T-helper 2 cell treated with Interferon-gamma antibody and Interleukin-4, amounts not matched to agents 100 ng/mL and 5 ng/mL, for 36 hours (primary cell): ENCODE measurements at regions not wholly inside any gene's neighbourhood (a gene's known extent, or its start where the extent isn't known, plus 50 kb on each side); places are given as distances from the start of the nearest gene placed in this dataset.
"Not testable (repeated sequence)": the region's sequence is repeated elsewhere in the genome, so short reads cannot be mapped to it uniquely, and the experiment has no call there.

ENCODE experiments used
- intact Hi-C: fragments of 100-400 bp; cut with micrococcal nuclease; formaldehyde crosslinking; loops from one replicate; pipeline ENCODE4 v1.15.1; 2023

DNA sequence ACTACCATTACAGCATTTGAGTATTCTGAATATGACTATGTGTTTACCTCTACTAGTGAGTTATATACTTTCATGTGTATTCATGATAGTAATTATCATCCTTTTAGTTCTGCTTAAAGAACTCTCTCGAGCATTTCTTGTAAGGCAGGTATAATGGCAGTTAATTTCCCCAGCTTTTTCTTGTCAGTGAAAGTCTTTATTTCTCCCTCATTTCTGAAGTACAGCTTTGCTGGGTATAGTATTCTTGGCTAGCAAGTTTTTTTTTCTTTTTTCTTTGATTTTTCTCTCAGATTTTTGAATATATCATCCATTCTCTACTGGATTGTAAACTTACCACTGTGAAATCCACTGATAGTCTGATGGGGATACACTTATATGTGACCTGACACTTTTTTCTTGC is 165.9 kb upstream of the ARHGAP5 start:
- intact Hi-C loops = no loop called here

DNA sequence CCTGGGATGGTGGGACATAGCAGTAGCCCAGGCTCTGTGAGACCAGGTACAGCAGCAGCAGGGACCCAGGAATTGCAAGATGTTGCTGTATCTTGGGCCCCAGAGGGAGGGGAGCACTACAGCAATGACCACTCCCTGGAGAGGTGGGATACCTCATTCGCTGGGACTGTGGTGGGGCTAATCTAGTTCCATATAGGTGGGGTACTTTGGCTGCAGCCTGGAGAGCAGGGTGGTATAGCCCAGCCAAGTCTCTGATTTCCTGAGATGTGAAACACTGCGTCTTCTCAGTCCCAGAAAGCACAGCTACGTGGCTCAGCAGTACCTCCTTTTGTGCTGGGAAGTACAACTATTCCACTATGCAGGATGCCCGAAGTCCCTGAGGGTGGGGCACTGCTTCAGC is 163.7 kb upstream of the ARHGAP5 start:
- intact Hi-C loops = no loop called here

DNA sequence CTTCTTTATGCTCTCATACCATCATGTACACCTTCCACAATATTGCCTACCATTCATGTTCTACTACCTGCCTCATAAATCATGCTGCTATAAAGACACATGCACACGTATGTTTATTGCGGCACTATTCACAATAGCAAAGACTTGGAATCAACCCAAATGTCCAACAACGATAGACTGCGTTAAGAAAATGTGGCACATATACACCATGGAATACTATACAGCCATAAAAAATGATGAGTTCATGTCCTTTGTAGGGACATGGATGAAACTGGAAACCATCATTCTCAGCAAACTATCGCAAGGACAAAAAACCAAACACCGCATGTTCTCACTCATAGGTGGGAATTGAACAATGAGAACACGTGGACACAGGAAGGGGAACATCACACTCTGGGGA is 158.8 kb upstream of the ARHGAP5 start:
- intact Hi-C loops = not testable (repeated sequence)

DNA sequence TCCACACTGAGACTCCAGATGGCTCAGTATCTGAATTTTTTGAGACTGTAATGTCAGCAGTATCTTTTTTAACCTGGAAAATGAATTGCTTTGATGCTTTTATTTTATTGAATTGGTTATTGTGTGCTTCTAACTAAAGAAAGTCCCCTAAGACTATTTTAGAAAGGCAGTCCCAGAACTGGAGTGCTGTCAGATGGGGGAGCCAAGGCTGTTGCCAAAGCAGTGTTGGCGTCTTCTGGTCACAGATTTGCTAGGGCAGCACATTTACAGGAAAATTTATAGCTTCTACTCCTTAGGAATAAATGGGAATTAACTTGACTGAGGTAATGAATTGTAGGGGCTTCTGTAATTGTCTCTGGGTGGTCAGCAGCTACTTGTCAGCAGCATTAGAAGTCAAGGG is 157.1 kb upstream of the ARHGAP5 start:
- intact Hi-C loops = no loop called here

DNA sequence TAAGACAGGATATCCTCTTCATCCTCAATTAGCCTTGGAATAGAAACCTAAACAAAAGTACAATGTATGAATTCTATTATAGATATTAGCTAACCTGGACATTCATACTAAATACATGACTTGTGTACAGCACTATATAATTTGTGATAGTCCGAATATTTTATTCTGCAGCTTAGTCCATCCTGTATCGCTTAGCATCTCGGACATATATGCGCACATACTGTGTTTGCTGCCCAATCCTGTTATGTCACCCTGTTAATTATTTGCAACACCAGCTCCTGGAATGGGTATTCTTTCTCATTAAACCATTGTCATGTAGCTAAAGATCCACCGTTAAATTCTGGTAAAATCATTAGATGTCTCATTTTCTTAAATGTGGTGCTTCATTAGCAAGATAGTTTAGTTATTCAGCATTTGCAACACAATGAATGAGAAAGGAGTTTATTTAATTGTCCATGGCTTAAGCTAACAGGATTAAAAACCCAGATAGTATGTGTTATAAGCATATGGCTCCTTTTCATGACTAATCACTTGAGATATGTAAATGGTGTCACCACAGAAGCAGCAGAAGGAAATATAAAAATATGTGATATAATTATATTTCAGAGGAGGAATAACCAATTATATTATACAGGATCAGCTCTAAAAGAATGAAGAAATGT is 156.0 kb upstream of the ARHGAP5 start:
- intact Hi-C loops = no loop called here

DNA sequence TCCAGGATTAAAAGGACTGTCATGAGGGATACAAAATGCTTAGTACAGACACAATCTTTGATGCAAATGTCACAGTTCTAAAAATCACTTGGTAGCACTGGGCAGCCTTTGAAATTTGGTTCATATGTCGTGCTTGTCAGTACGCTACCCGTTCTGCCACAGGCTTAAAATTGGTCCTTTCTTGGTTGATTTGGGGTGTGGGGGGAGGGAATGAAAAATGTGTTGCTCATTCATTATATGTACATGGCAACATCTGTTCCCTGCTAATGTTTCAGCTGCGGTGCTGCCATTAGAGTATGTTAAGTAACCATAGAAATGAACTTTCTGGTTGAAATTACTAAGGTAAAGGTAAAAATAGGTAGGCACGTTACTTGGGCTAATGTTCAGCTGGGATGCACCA is 155.4 kb upstream of the ARHGAP5 start:
- intact Hi-C loops = no loop called here

DNA sequence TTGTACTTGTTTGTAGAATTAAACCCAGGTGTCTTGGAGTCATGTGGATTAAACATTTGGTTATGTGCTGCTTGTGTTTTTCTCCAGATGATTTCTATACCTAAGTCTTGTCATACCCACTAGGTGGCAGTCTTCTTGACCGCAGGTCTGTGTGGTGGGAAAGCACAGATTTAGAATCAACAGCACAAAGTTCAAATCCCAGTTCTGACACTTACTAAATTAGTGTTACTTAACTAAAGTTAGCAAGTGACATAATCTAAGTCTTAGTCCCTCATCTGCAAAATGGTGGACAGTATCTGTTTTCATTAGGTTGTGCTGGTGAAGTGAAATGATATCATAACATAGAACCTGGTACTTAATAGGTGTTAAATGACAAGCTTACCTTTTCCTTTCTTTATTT is 151.0 kb upstream of the ARHGAP5 start:
- intact Hi-C loops = loop anchor here (1.0 to 5.0 kb wide), 3 partner anchors 328 to 541 kb away; partner anchors contain the start of gene NUBPL

DNA sequence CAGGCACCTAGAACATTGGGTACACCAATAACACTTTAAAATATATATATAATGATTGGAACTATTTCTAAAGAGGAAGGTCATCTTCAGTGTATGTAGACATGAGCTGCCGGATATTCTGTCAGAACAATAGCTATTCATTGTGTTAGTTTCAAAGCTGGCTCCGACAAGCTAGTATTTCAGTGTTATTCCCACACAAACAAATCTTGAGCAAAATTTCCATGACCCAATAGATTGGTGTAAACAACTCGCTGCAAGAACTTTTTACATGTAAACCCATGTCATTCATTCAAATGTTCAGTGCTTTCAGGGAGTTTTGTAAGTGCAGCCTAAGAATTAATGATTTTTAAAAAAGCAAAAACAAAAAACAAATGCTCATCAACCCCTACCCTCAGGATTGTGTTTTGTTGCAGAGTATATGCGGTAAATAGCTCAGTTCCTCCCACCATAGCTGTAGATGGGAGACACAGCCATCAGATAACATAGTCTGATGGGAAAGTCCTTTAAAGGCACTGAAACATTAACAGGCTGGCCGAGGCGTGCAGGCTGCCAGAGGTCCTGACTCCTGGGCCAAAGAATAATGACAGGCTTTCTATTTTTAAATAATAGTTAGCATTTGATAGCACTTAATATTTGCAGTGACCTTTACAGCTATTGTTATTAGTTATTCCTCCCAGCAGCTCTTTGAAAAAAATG is 150.3 kb upstream of the ARHGAP5 start:
- intact Hi-C loops = loop anchor here (1.0 to 5.0 kb wide), 3 partner anchors 328 to 541 kb away; partner anchors contain the start of gene NUBPL

DNA sequence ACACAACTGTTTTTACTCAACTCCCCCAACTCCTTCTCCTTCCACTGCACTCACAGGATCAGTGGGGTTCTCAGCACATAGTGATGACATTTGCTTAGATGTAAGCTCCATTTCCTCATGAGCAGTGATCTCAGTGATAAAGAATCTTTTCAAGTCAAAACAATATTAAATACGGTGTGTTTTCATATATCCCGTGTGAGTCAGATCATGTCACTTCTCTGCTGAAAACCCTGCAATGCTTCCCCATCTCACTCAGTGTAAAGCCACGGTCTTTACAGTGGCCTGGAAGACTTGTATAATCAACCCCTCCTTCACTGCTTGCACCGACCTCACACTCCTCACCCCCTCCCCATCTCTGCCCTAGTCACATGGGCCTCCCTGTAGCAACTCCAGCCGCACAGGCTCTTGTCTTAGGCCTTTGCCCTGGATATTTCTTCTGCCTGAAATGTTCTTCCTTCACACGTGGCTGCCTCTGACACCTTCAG is 149.7 kb upstream of the ARHGAP5 start:
- intact Hi-C loops = loop anchor here (5.0 kb wide), 2 partner anchors 365 to 540 kb away; partner anchors contain the start of gene NUBPL

DNA sequence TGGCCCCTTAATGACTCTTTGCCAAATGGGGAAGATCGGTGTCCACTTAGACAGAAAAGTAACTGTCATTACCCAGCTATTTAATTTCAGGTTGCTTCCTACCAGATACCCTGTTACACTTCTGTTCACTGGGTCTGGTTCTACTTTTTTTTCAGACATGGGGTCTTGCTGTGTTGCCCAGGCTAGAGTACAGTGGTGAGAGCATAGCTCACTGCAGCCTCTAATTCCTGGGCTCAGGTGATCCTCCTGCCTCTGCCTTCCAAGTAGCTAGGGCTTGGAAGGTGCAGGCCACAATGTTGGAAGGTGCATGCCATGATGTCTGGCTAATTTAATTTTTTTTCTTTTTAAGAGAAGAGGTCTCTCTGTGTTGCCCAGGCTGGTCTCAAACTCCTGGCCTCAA is 147.0 kb upstream of the ARHGAP5 start:
- intact Hi-C loops = no loop called here

DNA sequence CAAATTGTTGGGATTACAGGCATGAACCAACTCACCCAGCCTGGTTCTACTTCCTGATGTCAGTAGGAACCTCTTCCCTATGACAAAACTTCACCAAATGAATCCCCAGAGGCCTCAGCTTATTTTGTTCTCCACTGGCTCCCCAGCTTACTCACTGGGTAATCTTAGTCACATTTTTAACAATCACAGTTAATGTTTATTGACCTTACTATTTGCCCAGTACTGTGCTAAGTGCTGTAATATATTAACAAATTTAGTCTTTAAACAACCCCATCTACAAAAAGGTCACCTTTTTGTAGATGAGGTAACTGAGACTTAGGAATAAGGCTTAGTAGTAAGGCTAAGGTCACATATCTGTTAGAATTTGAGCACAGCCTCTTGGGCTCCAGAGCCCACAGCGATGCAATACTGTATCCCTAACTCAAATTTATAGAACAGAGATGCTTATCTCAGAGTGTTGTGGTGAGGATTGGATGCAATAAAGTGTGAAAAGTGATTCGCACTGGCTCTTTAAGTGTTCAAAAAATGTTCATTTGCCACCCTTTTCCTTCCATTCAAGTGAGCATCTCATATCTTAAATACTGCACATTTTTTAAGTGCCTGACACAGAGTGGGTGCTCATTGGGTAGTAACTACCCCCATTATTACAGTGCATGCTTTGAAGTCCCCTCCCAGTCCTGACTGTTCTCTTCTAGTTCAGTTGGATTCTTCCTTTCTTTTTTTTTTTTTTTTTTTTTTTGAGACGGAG is 146.4 kb upstream of the ARHGAP5 start:
- intact Hi-C loops = no loop called here

DNA sequence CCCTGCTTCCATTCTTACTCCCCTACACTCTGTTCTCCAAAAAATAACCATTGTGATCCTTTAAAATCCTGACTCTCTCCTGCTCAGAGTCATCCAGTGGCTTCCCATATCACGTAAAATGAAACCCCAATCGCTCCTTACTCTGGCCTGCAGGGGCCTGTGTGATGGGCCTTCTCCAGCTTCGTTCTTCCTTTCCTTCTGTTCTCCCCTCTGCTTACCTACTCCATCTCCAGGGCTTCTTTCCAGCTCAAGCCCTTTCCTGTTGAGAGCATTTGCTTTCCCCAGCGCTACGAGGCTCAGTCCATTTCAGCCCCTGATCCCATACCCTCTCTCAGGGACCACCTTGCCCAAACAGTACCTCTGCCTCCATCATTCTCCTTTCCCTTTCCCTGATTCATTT is 144.4 kb upstream of the ARHGAP5 start:
- intact Hi-C loops = no loop called here

DNA sequence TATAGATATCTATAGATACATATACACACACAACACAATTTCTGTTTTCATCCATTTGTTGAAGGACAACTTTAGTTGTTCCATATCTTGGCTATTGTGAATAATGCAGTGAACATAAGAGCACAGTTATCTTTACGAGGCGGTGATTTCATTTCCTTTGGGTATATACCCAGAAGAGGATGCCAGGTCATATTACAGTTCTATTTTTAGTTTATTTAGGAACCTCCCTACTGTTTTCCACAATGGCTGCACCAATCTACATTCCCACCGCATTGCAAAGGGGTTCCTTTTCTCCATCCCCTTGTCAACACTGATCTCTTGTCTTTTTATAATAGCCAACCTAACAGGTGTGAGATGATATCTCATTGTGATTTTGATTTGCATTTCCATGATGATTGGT is 143.4 kb upstream of the ARHGAP5 start:
- intact Hi-C loops = loop anchor here (2.0 kb wide), 1 partner anchor 319 kb away; no protein-coding TSS in a partner anchor

DNA sequence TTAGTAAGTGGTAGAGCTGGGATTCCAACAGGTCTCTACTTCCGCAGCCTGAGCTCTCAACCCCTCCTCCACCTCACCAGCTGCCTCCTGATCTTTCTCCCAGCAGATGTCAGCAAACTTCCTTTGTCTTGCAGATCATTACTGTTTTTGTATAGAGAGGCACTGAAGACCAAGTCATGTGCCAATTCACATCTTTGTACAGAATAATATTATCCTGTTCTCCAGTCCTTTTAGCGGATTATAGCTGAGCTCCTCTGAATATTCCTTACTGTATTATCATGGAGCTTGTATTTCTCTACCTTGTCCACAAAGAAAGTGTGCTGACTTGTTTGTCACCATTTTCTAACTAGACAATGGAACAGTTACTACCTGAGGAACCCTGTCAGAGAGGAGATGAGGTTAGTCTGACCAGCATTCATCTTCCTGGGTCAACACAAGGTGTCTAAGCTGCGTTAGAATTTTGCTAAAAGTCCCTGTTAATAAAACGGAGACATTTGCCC is 142.3 kb upstream of the ARHGAP5 start:
- intact Hi-C loops = loop anchor here (2.0 to 5.0 kb wide), 3 partner anchors 142 to 318 kb away; partner anchors contain the start of genes ARHGAP5, RNU6-7 and RNU6-8

DNA sequence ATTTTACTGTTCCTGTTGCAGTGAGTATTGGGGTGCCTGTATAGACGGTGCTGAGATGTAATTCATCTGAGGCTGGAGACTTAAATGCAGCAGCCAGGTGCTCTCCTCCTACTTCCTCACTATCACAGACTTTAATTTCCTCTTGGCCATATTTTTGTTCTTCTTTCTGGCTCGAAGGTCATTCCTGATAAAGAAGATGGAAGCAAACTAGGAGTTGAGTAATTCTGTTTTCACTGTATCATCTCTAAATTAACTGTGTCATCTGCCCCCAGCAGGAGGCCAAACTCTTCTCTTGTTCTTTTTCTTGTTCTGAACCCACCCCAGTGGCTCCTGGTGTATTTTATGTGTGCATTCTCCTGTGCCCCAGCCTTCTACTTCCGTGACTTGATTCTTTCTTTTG is 141.7 kb upstream of the ARHGAP5 start:
- intact Hi-C loops = loop anchor here (2.0 to 5.0 kb wide), 3 partner anchors 142 to 317 kb away; partner anchors contain the start of genes ARHGAP5, RNU6-7 and RNU6-8

DNA sequence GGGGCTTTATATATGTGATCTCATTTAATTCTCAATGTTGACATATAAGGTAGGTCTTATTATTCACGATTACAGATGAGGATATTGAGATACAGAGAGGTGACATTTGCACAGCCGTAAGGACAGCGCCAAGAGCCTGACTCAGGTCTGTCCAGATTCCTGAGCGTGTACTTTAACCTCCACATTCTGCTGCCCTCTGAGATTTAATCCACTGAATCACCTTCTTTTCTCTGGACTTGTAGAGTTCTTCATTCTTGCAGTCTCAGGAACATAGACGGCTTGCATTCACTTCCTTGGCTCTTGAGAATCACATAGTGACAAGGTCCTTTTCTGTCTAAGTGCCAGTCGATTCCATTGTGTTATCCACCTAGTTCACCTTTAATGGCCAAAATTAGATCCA is 141.0 kb upstream of the ARHGAP5 start:
- intact Hi-C loops = loop anchor here (5.0 kb wide), 2 partner anchors 141 to 266 kb away; partner anchors contain the start of genes ARHGAP5, RNU6-7 and RNU6-8

DNA sequence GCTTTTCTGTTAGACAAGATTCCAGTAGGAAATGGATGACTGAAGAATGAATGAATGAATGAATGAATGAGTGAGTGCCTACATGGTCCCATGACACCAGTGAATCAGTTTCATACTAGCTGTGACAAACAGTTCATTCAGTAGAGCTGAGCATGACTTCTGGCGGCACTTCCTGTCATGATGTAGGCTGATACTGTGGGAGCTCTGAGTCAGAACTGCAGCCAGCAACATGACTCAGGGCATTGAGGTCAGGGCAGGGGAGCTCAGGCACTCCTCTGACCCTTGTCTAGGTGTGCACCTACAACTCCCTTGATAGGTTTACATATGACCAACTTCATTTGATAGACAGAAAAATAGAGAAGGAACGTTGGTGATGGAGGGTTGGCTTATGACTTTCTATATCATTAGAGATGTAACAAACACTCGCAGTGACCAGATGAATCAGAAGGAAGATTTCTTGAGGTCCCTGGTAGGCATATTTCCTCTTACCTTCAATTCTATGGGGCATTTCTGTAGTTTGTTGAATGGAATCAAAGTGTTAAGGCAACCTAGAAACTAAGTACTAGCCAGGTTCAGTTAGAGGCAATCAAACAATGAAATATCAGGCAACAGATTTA is 139.3 kb upstream of the ARHGAP5 start:
- intact Hi-C loops = loop anchor here (5.0 kb wide), 2 partner anchors 139 to 264 kb away; partner anchors contain the start of genes ARHGAP5, RNU6-7 and RNU6-8

DNA sequence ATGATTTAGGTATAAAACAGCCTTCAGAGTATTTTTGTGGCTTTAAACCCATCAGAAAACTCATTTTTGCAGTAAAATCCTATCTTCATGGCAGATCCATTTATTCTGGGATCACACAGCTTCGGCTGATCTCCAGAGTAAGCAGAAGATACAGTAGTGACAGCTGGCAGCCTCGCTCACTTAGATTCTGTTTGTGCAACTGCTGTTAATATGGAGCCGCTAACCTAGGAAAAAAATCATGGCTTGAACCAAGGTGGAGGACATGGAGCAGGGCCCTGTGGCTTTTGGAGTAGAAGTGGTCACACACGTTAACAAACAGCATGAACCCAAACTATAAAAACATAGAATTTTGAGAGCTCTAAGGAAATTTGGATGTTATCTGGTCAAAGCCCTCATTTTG is 137.2 kb upstream of the ARHGAP5 start:
- intact Hi-C loops = loop anchor here (5.0 kb wide), 2 partner anchors 137 to 262 kb away; partner anchors contain the start of genes ARHGAP5, RNU6-7 and RNU6-8

DNA sequence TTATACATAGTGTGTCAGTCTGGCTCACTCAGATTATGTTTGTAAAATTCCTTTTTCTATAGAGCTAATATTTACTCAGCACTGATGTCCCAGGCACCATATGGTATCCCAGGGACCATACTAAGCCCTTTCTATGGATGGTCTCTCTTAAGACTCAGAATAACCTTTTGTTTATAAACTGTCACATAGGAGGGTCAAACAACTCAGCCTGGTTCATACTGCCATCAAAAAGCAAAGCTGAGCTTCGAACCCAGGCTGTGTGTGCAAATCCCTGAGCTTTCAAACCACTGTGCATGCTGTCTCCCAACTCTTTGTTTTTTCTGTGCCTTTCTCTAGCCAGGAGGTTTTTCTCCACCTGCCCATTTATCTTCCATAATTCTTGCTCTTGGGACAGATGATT is 135.6 kb upstream of the ARHGAP5 start:
- intact Hi-C loops = no loop called here

DNA sequence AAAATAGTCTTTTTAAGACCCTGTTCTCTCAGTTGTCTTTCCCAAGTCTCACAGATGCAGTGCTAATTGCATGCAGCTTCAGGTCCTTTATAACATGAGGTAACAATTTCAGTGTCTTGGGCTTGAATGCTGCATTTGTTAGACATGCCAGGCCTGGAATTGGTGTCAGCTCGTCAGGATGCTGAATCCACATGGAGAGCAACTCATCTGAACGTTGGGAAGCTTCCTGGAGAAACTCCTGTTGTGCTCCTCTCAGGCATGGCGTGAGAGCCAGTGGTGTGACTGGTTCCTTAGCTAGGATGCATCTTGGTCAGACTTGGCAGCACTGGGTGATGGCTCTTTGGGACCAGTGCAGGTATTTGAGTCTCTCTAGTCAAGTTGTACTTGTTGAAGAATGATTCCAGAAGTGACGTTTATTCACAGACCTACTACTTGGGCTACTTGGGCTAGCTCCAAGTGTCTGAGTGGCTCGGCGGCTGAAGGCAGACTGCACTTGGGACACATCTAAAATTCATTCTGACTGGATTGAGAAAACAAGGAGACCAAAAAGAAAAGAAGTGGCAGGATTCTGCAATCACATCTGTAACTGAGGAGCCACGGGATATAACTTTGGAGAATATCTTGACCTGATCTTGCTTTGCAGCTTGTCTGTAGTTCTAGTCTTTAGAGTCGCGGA is 134.8 kb upstream of the ARHGAP5 start:
- intact Hi-C loops = no loop called here
